H9 (cell line): ENCODE measurements at regions not wholly inside any gene's neighbourhood (a gene's known extent, or its start where the extent isn't known, plus 50 kb on each side); places are given as distances from the start of the nearest gene placed in this dataset.

Experiments
- DNase-seq: peaks from one replicate; pipeline ENCODE4 v3.0.0-alpha.2; 2017
- H2AFZ ChIP-seq: one replicate; pipeline ENCODE4 v1.6.1; 2013; ENCODE audit warnings: mild to moderate bottlenecking, low read length, control low read depth, moderate library complexity
- H2AK5ac ChIP-seq: 2 replicates; pipeline ENCODE4 v1.6.1; 2013; ENCODE audit warnings: low read length, control low read depth, mixed read lengths; ENCODE audit not compliant: insufficient read length
- H2BK120ac ChIP-seq: one replicate; pipeline ENCODE4 v1.6.1; 2013; ENCODE audit warnings: low read depth, mild to moderate bottlenecking, low read length, control low read depth, inconsistent platforms; ENCODE audit not compliant: poor library complexity, severe bottlenecking
- H2BK12ac ChIP-seq: 2 replicates; pipeline ENCODE4 v1.6.1; 2013; ENCODE audit warnings: low read length, control low read depth, mixed read lengths, low read depth; ENCODE audit not compliant: insufficient read length
- H2BK15ac ChIP-seq: 2 replicates; pipeline ENCODE4 v1.6.1; 2013; ENCODE audit warnings: low read depth, low read length, control low read depth
- H2BK20ac ChIP-seq: one replicate; pipeline ENCODE4 v1.6.1; 2013; ENCODE audit warnings: low read depth, mild to moderate bottlenecking, low read length, control low read depth, inconsistent platforms; ENCODE audit not compliant: poor library complexity, severe bottlenecking
- H2BK5ac ChIP-seq: 2 replicates; pipeline ENCODE4 v1.6.1; 2013; ENCODE audit warnings: low read length, control low read depth, mixed read lengths; ENCODE audit not compliant: insufficient read length
- H3K14ac ChIP-seq: 2 replicates; pipeline ENCODE4 v1.6.1; 2013; ENCODE audit warnings: low read length, control low read depth; ENCODE audit not compliant: insufficient read depth
- H3K18ac ChIP-seq: 2 replicates; pipeline ENCODE4 v1.6.1; 2013; ENCODE audit warnings: low read depth, mild to moderate bottlenecking, mixed read lengths, low read length, control low read depth; ENCODE audit not compliant: insufficient read length
- H3K23ac ChIP-seq: 2 replicates; pipeline ENCODE4 v1.6.1; 2013; ENCODE audit warnings: low read length, control low read depth, mixed read lengths, low read depth; ENCODE audit not compliant: insufficient read length
- H3K23me2 ChIP-seq: 2 replicates; pipeline ENCODE4 v1.6.1; 2013; ENCODE audit warnings: low read depth, mild to moderate bottlenecking, mixed read lengths, low read length, control low read depth; ENCODE audit not compliant: insufficient read length, poor library complexity, severe bottlenecking
- H3K27ac ChIP-seq: 2 replicates; pipeline ENCODE4 v1.5.1; 2013; ENCODE audit warnings: low read length, control low read depth, mixed read lengths, low read depth; ENCODE audit not compliant: insufficient read length
- H3K27me3 ChIP-seq: 2 replicates; pipeline ENCODE4 v1.6.1; 2013; ENCODE audit warnings: low read length, control low read depth, inconsistent platforms; ENCODE audit not compliant: insufficient read depth
- H3K4ac ChIP-seq: 2 replicates; pipeline ENCODE4 v1.6.1; 2013; ENCODE audit warnings: low read depth, mild to moderate bottlenecking, control low read depth, inconsistent platforms, low read length, moderate library complexity
- H3K4me1 ChIP-seq: 2 replicates; pipeline ENCODE4 v1.6.1; 2013; ENCODE audit warnings: low read length, control low read depth, inconsistent platforms; ENCODE audit not compliant: insufficient read depth
- H3K4me2 ChIP-seq: 2 replicates; pipeline ENCODE4 v1.6.1; 2013; ENCODE audit warnings: low read length, control low read depth, mixed read lengths; ENCODE audit not compliant: insufficient read length, insufficient read depth
- H3K56ac ChIP-seq: 2 replicates; pipeline ENCODE4 v1.6.1; 2013; ENCODE audit warnings: low read depth, mild to moderate bottlenecking, mixed read lengths, low read length, control low read depth; ENCODE audit not compliant: insufficient read length
- H3K79me1 ChIP-seq: 2 replicates; pipeline ENCODE4 v1.6.1; 2013; ENCODE audit warnings: low read depth, mild to moderate bottlenecking, moderate library complexity, low read length, control low read depth, inconsistent platforms; ENCODE audit not compliant: insufficient read depth, poor library complexity, severe bottlenecking
- H3K79me2 ChIP-seq: 2 replicates; pipeline ENCODE4 v1.6.1; 2013; ENCODE audit warnings: low read length, control low read depth, inconsistent platforms; ENCODE audit not compliant: insufficient read depth
- H3K9ac ChIP-seq: 2 replicates; pipeline ENCODE4 v1.6.1; 2013; ENCODE audit warnings: low read length, control low read depth, mixed read lengths; ENCODE audit not compliant: insufficient read length; ENCODE audit errors: extremely low read depth
- H3K9me3 ChIP-seq: one replicate; pipeline ENCODE4 v1.6.1; 2013; ENCODE audit warnings: low read depth, low read length, inconsistent platforms; ENCODE audit not compliant: control insufficient read depth
- H3T11ph ChIP-seq: one replicate; pipeline ENCODE4 v1.6.1; 2013; ENCODE audit warnings: mild to moderate bottlenecking, low read length, control low read depth, inconsistent platforms
- H4K20me1 ChIP-seq: one replicate; pipeline ENCODE4 v1.6.1; 2013; ENCODE audit not compliant: control insufficient read depth, insufficient read length, insufficient read depth
- H4K5ac ChIP-seq: 2 replicates; pipeline ENCODE4 v1.6.1; 2013; ENCODE audit warnings: low read depth, mild to moderate bottlenecking, mixed read lengths, low read length, control low read depth; ENCODE audit not compliant: insufficient read length
- H4K8ac ChIP-seq: replicated peaks from 2 replicates; pipeline ENCODE4 v1.6.1; 2013; ENCODE audit warnings: low read length, control low read depth, mixed read lengths, low read depth; ENCODE audit not compliant: insufficient read length
- H4K91ac ChIP-seq: 2 replicates; pipeline ENCODE4 v1.6.1; 2013; ENCODE audit warnings: low read depth, mild to moderate bottlenecking, moderate library complexity, mixed read lengths, low read length, control low read depth; ENCODE audit not compliant: insufficient read length
- H3K27ac Mint-ChIP-seq, 3 experiments: 2 replicates in 2 of 3; 3 replicates in 1 of 3; pipeline ENCODE4 v1.8.0; 2020 to 2021; ENCODE audit warnings: mixed read lengths in 3 of 3, mild to moderate bottlenecking in 1 of 3, moderate library complexity in 1 of 3
- H3K27me3 Mint-ChIP-seq: 2 replicates; pipeline ENCODE4 v1.8.0; 2021; ENCODE audit warnings: low read depth, mild to moderate bottlenecking, moderate library complexity, mixed read lengths
- H3K36me3 Mint-ChIP-seq, 3 experiments: 2 replicates in 2 of 3; 3 replicates in 1 of 3; pipeline ENCODE4 v1.8.0; 2020 to 2021; ENCODE audit warnings: low read depth in 3 of 3, mixed read lengths in 3 of 3; ENCODE audit not compliant: insufficient read depth in 1 of 3
- H3K4me1 Mint-ChIP-seq, 2 experiments: 2 replicates each; pipeline ENCODE4 v1.8.0; 2020; ENCODE audit warnings: mixed read lengths in 2 of 2
- H3K4me3 Mint-ChIP-seq, 2 experiments: 2 replicates in 1 of 2; 3 replicates in 1 of 2; pipeline ENCODE4 v1.8.0; 2020 to 2021; ENCODE audit warnings: mild to moderate bottlenecking in 2 of 2, mixed read lengths in 2 of 2, moderate library complexity in 1 of 2
- H3K9me3 Mint-ChIP-seq, 2 experiments: 2 replicates in 1 of 2; 3 replicates in 1 of 2; pipeline ENCODE4 v1.8.0; 2020; ENCODE audit warnings: mild to moderate bottlenecking in 2 of 2, mixed read lengths in 2 of 2, moderate library complexity in 1 of 2
- CTCF ChIP-seq: fragments of 200-600 bp; sonication (generic); conservative IDR thresholded peaks from 3 replicates; pipeline ENCODE4 v1.8.0; 2021; ENCODE audit warnings: antibody characterized with exemption, mild to moderate bottlenecking
- WGBS: extraction: QIAGEN DNeasy Blood & Tissue Kit; methylation state at CpG from one replicate; pipeline ENCODE4 v1.1.7; 2013; ENCODE audit warnings: missing lambda C conversion rate, low lambda C conversion rate, mixed read lengths; ENCODE audit not compliant: insufficient read length; ENCODE audit errors: extremely low coverage; 5-methylcytosine and 5-hydroxymethylcytosine counted together

- Histone ChIP-seq H2AK5ac (no peak overlapping the region), H4K20me1 (no peaks in the 10 kb centered on the region), H3K4me2 (no peak overlapping the region), H3K23me2 (no peaks in the 10 kb centered on the region), H3K79me2 (no peaks in the 10 kb centered on the region), H3K56ac (no peak overlapping the region), H3K27ac (no peak overlapping the region), H2AFZ (no peak overlapping the region), H2BK120ac (no peak overlapping the region), H3K9me3 (no peaks in the 10 kb centered on the region), H3T11ph (no peak overlapping the region), H3K9ac (no peak overlapping the region), H4K5ac (no peak overlapping the region), H3K14ac (no peak overlapping the region), H2BK20ac (no peak overlapping the region), H3K23ac (no peak overlapping the region), H3K4me1 (no peaks in the 10 kb centered on the region; the same call in 1 of the 2 replicates), H3K4ac (no peak overlapping the region), H4K8ac (no peak overlapping the region), H3K79me1 (no peaks in the 10 kb centered on the region), H2BK12ac (no peak overlapping the region), H2BK15ac (no peak overlapping the region), H3K27me3 (no peaks in the 10 kb centered on the region), H4K91ac (no peak overlapping the region), H3K18ac (no peak overlapping the region), H2BK5ac (no peak overlapping the region)
- no peak for TF ChIP-seq CTCF
- Mint-ChIP-seq H3K9me3 (peaks cover 3 to 6% of the 10 kb centered on the region in 2 experiments; a peak in 3 of 5 replicates), H3K27ac (no peak overlapping the region), H3K36me3 (peaks cover 0 to 4% (median 0%) of the 10 kb centered on the region in 3 experiments; a peak in 1 of 7 replicates), H3K4me3 (no peak overlapping the region), H3K27me3 (no peaks in the 10 kb centered on the region), H3K4me1 (peaks cover 6 to 10% of the 10 kb centered on the region in 2 experiments; a peak in 2 of 4 replicates)
- no peak for DNase-seq
- no CpG with 5 or more reads among the region's 2 CpGs for WGBS
These were observed 113.9 kb upstream of the DPT start for GRCh38 chr1:168842916-168843315.
